NOMO-1 treated with dmso at 0.1 percent for 144 hours (cell line): ENCODE measurements at regions not wholly inside any gene's neighbourhood (a gene's known extent, or its start where the extent isn't known, plus 50 kb on each side); places are given as distances from the start of the nearest gene placed in this dataset.

ENCODE experiments used
- DNase-seq: peaks from one replicate; lab custom pipeline; 2025; ENCODE audit not compliant: unreplicated experiment; lab: John Stamatoyannopoulos, UW

- no peak for DNase-seq
These were observed 63.6 kb upstream of the HDAC4 start for GRCh38 chr2:239464166-239465016.

- no peak for DNase-seq
These were observed 62.8 kb upstream of the HDAC4 start for GRCh38 chr2:239463541-239464165.

GRCh38 chr2:239462671-239463506 lies 62.1 kb upstream of the HDAC4 start:
- DNase-seq: no peak

- no peak for DNase-seq
These were observed 61.3 kb upstream of the HDAC4 start for GRCh38 chr2:239462191-239462515.

GRCh38 chr2:239461291-239462190 lies 60.7 kb upstream of the HDAC4 start:
- DNase-seq: no peak

- DNase-seq: no peak
These were observed 60.0 kb upstream of the HDAC4 start for GRCh38 chr2:239460780-239461179.

GRCh38 chr2:239459606-239460005 lies 58.8 kb upstream of the HDAC4 start:
- DNase-seq: no peak

GRCh38 chr2:239459056-239459455 lies 58.2 kb upstream of the HDAC4 start:
- DNase-seq: no peak

- DNase-seq: no peak
These were observed 57.0 kb upstream of the HDAC4 start for GRCh38 chr2:239457586-239458445.

- no peak for DNase-seq
These were observed 56.1 kb upstream of the HDAC4 start for GRCh38 chr2:239456940-239457339.

- DNase-seq: no peak
These were observed 54.8 kb upstream of the HDAC4 start for GRCh38 chr2:239455436-239456203.

GRCh38 chr2:239454507-239454906 lies 53.7 kb upstream of the HDAC4 start:
- no peak for DNase-seq
